ENCODE measurements at regions not wholly inside any gene's neighbourhood (a gene's known extent, or its start where the extent isn't known, plus 50 kb on each side); places are given as distances from the start of the nearest gene placed in this dataset.

DNA sequence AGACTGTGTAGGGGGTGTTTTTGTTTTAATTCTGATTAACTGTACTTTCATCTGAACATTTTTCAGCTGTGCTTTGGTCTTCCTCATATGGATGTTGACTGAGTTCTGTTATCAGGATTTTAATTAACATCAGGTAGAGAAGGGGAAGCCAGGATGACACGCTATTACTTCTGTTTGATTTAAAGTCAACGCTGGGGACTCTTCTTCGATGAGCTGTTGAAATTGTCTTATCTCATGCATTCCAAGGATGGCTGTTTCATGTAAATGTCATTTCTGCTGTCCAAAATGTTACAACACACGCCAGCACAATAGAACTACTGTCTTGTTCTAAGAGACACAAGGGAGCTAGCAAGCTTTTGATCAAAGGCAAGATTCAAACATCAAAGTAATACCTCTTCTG lies 263.3 kb upstream of the CDH5 start:
- TF ChIP-seq, protein P1, sequence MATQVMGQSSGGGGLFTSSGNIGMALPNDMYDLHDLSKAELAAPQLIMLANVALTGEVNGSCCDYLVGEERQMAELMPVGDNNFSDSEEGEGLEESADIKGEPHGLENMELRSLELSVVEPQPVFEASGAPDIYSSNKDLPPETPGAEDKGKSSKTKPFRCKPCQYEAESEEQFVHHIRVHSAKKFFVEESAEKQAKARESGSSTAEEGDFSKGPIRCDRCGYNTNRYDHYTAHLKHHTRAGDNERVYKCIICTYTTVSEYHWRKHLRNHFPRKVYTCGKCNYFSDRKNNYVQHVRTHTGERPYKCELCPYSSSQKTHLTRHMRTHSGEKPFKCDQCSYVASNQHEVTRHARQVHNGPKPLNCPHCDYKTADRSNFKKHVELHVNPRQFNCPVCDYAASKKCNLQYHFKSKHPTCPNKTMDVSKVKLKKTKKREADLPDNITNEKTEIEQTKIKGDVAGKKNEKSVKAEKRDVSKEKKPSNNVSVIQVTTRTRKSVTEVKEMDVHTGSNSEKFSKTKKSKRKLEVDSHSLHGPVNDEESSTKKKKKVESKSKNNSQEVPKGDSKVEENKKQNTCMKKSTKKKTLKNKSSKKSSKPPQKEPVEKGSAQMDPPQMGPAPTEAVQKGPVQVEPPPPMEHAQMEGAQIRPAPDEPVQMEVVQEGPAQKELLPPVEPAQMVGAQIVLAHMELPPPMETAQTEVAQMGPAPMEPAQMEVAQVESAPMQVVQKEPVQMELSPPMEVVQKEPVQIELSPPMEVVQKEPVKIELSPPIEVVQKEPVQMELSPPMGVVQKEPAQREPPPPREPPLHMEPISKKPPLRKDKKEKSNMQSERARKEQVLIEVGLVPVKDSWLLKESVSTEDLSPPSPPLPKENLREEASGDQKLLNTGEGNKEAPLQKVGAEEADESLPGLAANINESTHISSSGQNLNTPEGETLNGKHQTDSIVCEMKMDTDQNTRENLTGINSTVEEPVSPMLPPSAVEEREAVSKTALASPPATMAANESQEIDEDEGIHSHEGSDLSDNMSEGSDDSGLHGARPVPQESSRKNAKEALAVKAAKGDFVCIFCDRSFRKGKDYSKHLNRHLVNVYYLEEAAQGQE (IDR thresholded peaks at IDR 0.05; ENCODE audit: low read depth) = no peak
- no peak for TF ChIP-seq TEAD4 (IDR thresholded peaks at IDR 0.05)
- TF ChIP-seq TAF1 (IDR thresholded peaks at IDR 0.05; ENCODE audit: low read depth) = no peak
- TF ChIP-seq YY1 (IDR thresholded peaks at IDR 0.05; ENCODE audit: low read depth) = no peak

DNA sequence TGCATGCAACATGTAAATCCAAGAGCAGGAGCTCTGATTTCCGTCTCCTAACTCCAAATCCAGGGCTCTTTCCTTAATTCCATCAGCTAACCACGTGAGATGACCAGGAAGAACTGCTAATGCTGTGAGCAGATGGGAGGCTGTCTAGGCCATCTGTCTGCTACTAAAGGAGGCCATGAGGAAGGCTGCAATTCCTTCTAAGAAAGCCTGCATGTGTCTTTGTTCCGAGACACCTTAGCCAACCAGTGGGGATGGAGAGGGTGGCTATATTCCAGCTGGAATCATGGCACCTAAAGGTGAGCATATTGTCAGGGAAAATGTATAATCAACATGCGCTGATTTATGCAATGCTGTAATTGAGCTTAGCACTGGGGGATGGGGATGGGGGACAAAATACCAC lies 267.2 kb upstream of the CDH5 start:
- TF ChIP-seq, protein P2, sequence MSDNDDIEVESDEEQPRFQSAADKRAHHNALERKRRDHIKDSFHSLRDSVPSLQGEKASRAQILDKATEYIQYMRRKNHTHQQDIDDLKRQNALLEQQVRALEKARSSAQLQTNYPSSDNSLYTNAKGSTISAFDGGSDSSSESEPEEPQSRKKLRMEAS (IDR thresholded peaks at IDR 0.05) = no peak
- TF ChIP-seq CEBPB (IDR thresholded peaks at IDR 0.05) (no peak), NFIC (IDR thresholded peaks at IDR 0.05) (no peak), ZBTB7A (IDR thresholded peaks at IDR 0.05; ENCODE audit: low read depth) (no peak), TEAD4 (IDR thresholded peaks at IDR 0.05) (no peak), TAF1 (IDR thresholded peaks at IDR 0.05; ENCODE audit: low read depth) (no peak), RAD21 (IDR thresholded peaks at IDR 0.05; ENCODE audit: low read depth) (no peak), TCF12 (IDR thresholded peaks at IDR 0.05; ENCODE audit: low read depth) (no peak), EGR1 (IDR thresholded peaks at IDR 0.05) (no peak), CREB1 (IDR thresholded peaks at IDR 0.05; ENCODE audit: low read depth) (no peak)

DNA sequence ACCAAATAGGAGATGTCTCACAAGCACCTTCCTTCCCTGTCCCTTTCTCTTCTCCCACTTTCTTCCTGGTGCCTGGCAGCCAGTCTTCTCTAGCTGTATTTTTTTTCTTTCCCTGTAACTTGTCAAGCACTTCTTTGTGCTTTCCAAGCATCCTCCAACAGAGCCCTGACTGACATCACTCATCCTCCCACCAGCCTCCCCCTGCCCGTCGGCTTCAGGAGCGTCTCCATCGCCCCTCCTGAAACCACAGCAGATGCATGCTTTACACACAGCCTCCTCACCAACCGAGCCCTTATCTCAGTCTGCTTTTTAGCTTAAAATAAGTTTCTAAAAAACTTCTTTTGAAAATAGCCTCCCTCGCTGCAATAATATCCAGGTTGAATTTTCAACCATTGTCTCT lies 268.7 kb upstream of the CDH5 start:
- TF ChIP-seq ZBTB7A (IDR thresholded peaks at IDR 0.05; ENCODE audit: low read depth) = no peak
- TF ChIP-seq NFIC (IDR thresholded peaks at IDR 0.05) = no peak
- TF ChIP-seq, protein P2 (IDR thresholded peaks at IDR 0.05) = no peak
- TF ChIP-seq RAD21 (IDR thresholded peaks at IDR 0.05; ENCODE audit: low read depth) = no peak
- TF ChIP-seq, protein P1 (IDR thresholded peaks at IDR 0.05; ENCODE audit: low read depth) = no peak
- TF ChIP-seq CEBPB (IDR thresholded peaks at IDR 0.05) = no peak
- TF ChIP-seq TAF1 (IDR thresholded peaks at IDR 0.05; ENCODE audit: low read depth) = no peak
- TF ChIP-seq TEAD4 (IDR thresholded peaks at IDR 0.05) = no peak
- no peak for TF ChIP-seq CREB1 (IDR thresholded peaks at IDR 0.05; ENCODE audit: low read depth)
- TF ChIP-seq, protein P3, sequence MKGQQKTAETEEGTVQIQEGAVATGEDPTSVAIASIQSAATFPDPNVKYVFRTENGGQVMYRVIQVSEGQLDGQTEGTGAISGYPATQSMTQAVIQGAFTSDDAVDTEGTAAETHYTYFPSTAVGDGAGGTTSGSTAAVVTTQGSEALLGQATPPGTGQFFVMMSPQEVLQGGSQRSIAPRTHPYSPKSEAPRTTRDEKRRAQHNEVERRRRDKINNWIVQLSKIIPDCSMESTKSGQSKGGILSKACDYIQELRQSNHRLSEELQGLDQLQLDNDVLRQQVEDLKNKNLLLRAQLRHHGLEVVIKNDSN (IDR thresholded peaks at IDR 0.05) = no peak
- TF ChIP-seq TCF12 (IDR thresholded peaks at IDR 0.05; ENCODE audit: low read depth) = no peak
- TF ChIP-seq FOXM1 (IDR thresholded peaks at IDR 0.05; ENCODE audit: borderline replicate concordance, low read depth) = no peak

DNA sequence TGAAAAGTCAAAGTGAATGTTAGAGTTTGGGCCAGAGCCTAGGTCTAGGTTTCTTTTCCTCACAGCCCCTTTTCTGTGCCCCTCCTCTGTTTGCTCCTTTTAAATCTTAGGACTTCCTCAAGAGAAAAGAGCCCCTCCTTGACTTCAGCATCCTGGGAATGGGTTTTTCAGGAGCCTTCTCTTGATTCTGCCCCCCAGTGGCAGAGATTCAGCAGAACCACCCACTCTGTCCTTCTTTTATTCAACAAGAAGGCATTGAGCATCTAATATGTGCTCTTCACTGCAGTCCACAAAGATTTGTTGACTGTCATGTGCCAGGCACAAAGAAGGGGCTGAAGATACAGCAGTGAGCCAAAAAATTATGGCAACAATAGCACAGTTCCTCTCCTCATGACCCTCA lies 270.8 kb upstream of the CDH5 start:
- no peak for TF ChIP-seq ZBTB7A (IDR thresholded peaks at IDR 0.05; ENCODE audit: low read depth)
- no peak for TF ChIP-seq CEBPB (IDR thresholded peaks at IDR 0.05)
- no peak for TF ChIP-seq RAD21 (IDR thresholded peaks at IDR 0.05; ENCODE audit: low read depth)
- TF ChIP-seq, protein P2 (IDR thresholded peaks at IDR 0.05) = no peak
- TF ChIP-seq EP300 (IDR thresholded peaks at IDR 0.05; ENCODE audit: borderline replicate concordance) = no peak

DNA sequence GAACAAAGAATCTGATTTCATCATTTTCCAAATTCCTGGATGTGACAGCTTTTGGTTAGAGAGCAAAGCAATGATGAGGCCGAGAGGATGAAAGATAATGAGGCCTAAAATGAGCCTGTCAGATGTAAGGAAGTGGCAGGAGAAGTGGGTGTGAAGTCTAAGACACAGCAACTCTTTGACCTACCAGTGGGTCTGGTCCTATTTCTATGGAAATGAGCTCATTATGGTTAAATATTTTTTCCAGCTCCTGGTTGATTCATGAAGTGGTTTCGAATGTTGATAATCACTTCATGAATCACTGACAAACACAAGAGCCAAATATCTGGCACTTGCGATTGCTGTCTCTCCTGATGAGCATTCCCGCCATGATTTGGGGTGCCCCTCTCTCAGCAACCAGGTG lies 273.3 kb upstream of the CDH5 start:
- TF ChIP-seq, protein P2 (IDR thresholded peaks at IDR 0.05) = no peak
- TF ChIP-seq, protein P1 (IDR thresholded peaks at IDR 0.05; ENCODE audit: low read depth) = no peak
- TF ChIP-seq EP300 (IDR thresholded peaks at IDR 0.05; ENCODE audit: borderline replicate concordance) (no peak), CEBPB (IDR thresholded peaks at IDR 0.05) (no peak), YY1 (IDR thresholded peaks at IDR 0.05; ENCODE audit: low read depth) (no peak), ZBTB7A (IDR thresholded peaks at IDR 0.05; ENCODE audit: low read depth) (no peak), FOXM1 (IDR thresholded peaks at IDR 0.05; ENCODE audit: borderline replicate concordance, low read depth) (no peak)
- TF ChIP-seq, protein P3 (IDR thresholded peaks at IDR 0.05) = no peak

All from Ishikawa (cell line).